A673 (cell line): ENCODE measurements at regions not wholly inside any gene's neighbourhood (a gene's known extent, or its start where the extent isn't known, plus 50 kb on each side); places are given as distances from the start of the nearest gene placed in this dataset.

Source experiments
- BruUV-seq: library from RNA; stranded (reverse); fragments of 400-500 nt; replicated peaks from 2 replicates; lab custom pipeline; 2021; lab: Mats Ljungman, UMichigan
- CTCF ChIA-PET: fragments of 300-600 bp; sonication (Branson Sonifier 250); formaldehyde crosslinking; loops from one replicate; lab custom pipeline; 2022; ENCODE audit warnings: antibody characterized with exemption; lab: Charles Lee
- POLR2A ChIA-PET: fragments of 300-600 bp; sonication (Branson Sonifier 250); formaldehyde crosslinking; loops from one replicate; lab custom pipeline; 2022; ENCODE audit warnings: antibody characterized with exemption; ENCODE audit not compliant: low non-redundant PET; lab: Charles Lee
- DNase-seq: peaks from one replicate; pipeline ENCODE4 v3.0.0-alpha.2; 2015; ENCODE audit warnings: low spot score
- H3K27ac ChIP-seq: fragments of 200-600 bp; sonication (generic); 2 replicates; pipeline ENCODE4 v1.5.1; 2016; ENCODE audit warnings: mixed run types, low read depth, mild to moderate bottlenecking, mixed read lengths, antibody characterized with exemption, low read length; ENCODE audit not compliant: poor library complexity, severe bottlenecking
- H3K27me3 ChIP-seq: fragments of 200-600 bp; sonication (generic); replicated peaks from 2 replicates; pipeline ENCODE4 v1.6.1; 2017; ENCODE audit warnings: mixed run types, low read depth, mild to moderate bottlenecking, mixed read lengths, antibody characterized with exemption, low read length; ENCODE audit not compliant: insufficient read depth, poor library complexity
- H3K36me3 ChIP-seq: fragments of 200-600 bp; sonication (generic); 2 replicates; pipeline ENCODE4 v1.6.1; 2016; ENCODE audit warnings: mixed run types, mild to moderate bottlenecking, mixed read lengths, antibody characterized with exemption, low read length; ENCODE audit not compliant: insufficient read depth, poor library complexity, severe bottlenecking
- H3K4me1 ChIP-seq: fragments of 200-600 bp; sonication (generic); 2 replicates; pipeline ENCODE4 v1.6.1; 2017; ENCODE audit warnings: mixed run types, mild to moderate bottlenecking, mixed read lengths, antibody characterized with exemption, low read length; ENCODE audit not compliant: insufficient read depth, poor library complexity, severe bottlenecking
- H3K4me3 ChIP-seq: fragments of 200-600 bp; sonication (generic); 2 replicates; pipeline ENCODE4 v1.5.1; 2016; ENCODE audit warnings: low read depth, mixed run types, mild to moderate bottlenecking, mixed read lengths, low read length; ENCODE audit not compliant: poor library complexity, severe bottlenecking
- H3K9me3 ChIP-seq: fragments of 200-600 bp; sonication (generic); 2 replicates; pipeline ENCODE4 v1.6.1; 2016; ENCODE audit warnings: mixed run types, low read depth, mild to moderate bottlenecking, mixed read lengths, antibody characterized with exemption, low read length; ENCODE audit not compliant: poor library complexity, severe bottlenecking
- CTCF ChIP-seq: fragments of 300-800, 200-600 bp; sonication (generic); conservative IDR thresholded peaks from 2 replicates; pipeline ENCODE4 v1.5.1; 2017; ENCODE audit warnings: low read depth, mild to moderate bottlenecking, antibody characterized with exemption, low read length, moderate library complexity, mixed read lengths
- EZH2 ChIP-seq: fragments of 200-600 bp; sonication (generic); IDR thresholded peaks from 2 replicates; pipeline ENCODE4 v1.6.1; 2017; ENCODE audit warnings: borderline replicate concordance, low read depth, mild to moderate bottlenecking, mixed read lengths, antibody characterized with exemption, low read length; ENCODE audit not compliant: poor library complexity, severe bottlenecking
- intact Hi-C: fragments of 100-400 bp; cut with micrococcal nuclease; formaldehyde crosslinking; loops from one replicate; pipeline ENCODE4 v1.10.0; 2022; ENCODE audit not compliant: unreplicated experiment

DNA sequence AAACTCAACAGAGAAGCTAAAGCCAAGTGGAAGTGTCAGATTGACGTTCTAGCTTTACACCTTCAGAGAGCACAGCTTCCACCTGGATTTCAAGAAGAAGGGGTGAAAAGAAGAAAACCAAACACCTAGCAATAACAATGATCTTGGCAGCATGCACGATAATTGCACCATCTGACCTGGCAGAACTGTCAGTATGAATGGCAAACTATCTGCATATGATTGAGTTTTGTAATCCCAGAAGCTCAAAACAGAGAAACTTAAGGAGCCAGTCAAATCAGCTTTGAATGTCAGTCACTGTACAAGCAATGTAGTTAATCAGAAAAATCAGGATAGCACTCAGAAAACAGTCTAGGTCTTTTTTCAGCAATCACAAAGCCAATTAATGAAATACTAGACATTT lies 427.1 kb downstream of the ZFHX3 start:
- Histone ChIP-seq H3K36me3 (no peaks in the 10 kb centered on the region), H3K27ac (no peak overlapping the region), H3K4me1 (no peaks in the 10 kb centered on the region), H3K4me3 (no peak overlapping the region), H3K9me3 (no peaks in the 10 kb centered on the region), H3K27me3 (no peaks in the 10 kb centered on the region)
- ChIA-PET POLR2A (no interaction called here), CTCF (no interaction called here)
- no peak for DNase-seq
- BruUV-seq, result no TSS peak
- TF ChIP-seq EZH2, result no peak
- intact Hi-C loops, result no loop called here

- H3K27ac ChIP-seq, result no peak overlapping the region
- no peaks in the 10 kb centered on the region for H3K36me3 ChIP-seq
- H3K9me3 ChIP-seq, result no peaks in the 10 kb centered on the region
- ChIA-PET POLR2A (no interaction called here), CTCF (no interaction called here)
- no peak overlapping the region for H3K4me3 ChIP-seq
- no peak for DNase-seq
- H3K4me1 ChIP-seq, result no peaks in the 10 kb centered on the region
- no peaks in the 10 kb centered on the region for H3K27me3 ChIP-seq
- TF ChIP-seq EZH2 (no peak), CTCF (no peak)
- BruUV-seq, result no TSS peak
- intact Hi-C loops, result no loop called here
Measured at GRCh38 chr16:72620348-72620747, 427.6 kb downstream of the ZFHX3 start.

DNA sequence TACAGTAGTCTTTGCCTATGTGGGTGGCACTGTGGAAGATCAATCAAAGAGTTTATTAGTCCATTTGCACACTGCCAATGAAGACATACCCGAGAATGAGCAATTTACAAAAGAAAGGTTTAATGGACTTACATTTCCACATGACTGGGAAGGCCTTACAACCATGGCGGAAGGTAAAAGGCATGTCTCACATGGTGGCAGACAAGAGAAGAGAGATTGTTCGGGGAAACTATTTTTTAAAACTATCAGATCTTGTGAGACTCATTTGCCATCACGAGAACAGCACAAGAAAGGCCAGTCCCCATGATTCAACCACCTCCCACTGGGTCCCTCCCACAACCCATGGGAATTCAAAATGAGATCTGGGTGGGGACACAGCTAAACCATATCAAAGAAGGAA lies 432.1 kb downstream of the ZFHX3 start:
- Histone ChIP-seq H3K4me1 (no peaks in the 10 kb centered on the region), H3K9me3 (no peaks in the 10 kb centered on the region), H3K4me3 (no peak overlapping the region), H3K27me3 (no peaks in the 10 kb centered on the region), H3K36me3 (no peaks in the 10 kb centered on the region), H3K27ac (no peak overlapping the region)
- ChIA-PET CTCF (no interaction called here), POLR2A (no interaction called here)
- BruUV-seq, result no TSS peak
- no peak for DNase-seq
- no peak for TF ChIP-seq CTCF
- TF ChIP-seq EZH2, result no peak
- intact Hi-C loops, result no loop called here

- no peak for DNase-seq
Measured at GRCh38 chr16:72612718-72613117, 435.2 kb downstream of the ZFHX3 start.

More at GRCh38 chr16:72612718-72613117, 435.2 kb downstream of the ZFHX3 start:
- no peak for TF ChIP-seq EZH2
- ChIA-PET CTCF (no interaction called here), POLR2A (no interaction called here)
- no peak overlapping the region for H3K4me3 ChIP-seq
- no peak overlapping the region for H3K27ac ChIP-seq
- intact Hi-C loops, result no loop called here
- no peaks in the 10 kb centered on the region for H3K9me3 ChIP-seq
- no peaks in the 10 kb centered on the region for H3K4me1 ChIP-seq
- H3K27me3 ChIP-seq, result no peaks in the 10 kb centered on the region
- H3K36me3 ChIP-seq, result no peaks in the 10 kb centered on the region
- BruUV-seq, result no TSS peak
